Skin epidermis (tissue), 12 donors: ENCODE measurements at regions not wholly inside any gene's neighbourhood (a gene's known extent, or its start where the extent isn't known, plus 50 kb on each side); places are given as distances from the start of the nearest gene placed in this dataset.
"Not testable (repeated sequence)": the region's sequence is repeated elsewhere in the genome, so short reads cannot be mapped to it uniquely, and the experiment has no call there.

Experiments used
- H3K27ac ChIP-seq, 21 experiments: fragments of 200-600 bp; sonication (generic) in 11 of 21; one replicate each; pipeline ENCODE4 v1.5.0; 2020; ENCODE audit warnings: mild to moderate bottlenecking in 3 of 21, inconsistent platforms in 2 of 21, moderate library complexity in 2 of 21
- H3K4me3 ChIP-seq, 7 experiments: fragments of 200-600 bp; sonication (generic) in 2 of 7; one replicate each; pipeline ENCODE4 v1.5.0; 2020; ENCODE audit warnings: inconsistent platforms in 2 of 7, mild to moderate bottlenecking in 2 of 7, moderate library complexity in 1 of 7

DNA sequence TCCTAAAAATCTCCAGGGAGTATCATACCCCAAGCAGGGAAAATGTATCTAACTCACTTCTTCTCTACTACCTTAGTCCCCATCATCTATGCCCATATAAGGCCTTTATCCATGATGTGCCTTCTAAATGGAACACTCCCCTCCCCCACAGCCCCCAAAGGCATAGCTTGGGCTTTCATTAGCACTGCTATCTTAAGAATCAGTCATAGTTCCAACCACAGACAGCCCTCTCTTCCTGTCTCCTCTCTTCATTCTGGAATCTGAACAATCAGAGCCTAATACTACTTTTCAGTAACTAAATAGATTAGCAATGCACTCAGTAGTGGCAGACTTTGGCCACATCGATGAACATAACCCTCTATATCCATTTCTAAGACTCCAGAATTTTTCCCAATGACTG, 313.2 kb upstream of the DKK2 start:
- no peak overlapping the region for H3K4me3 ChIP-seq
- H3K27ac ChIP-seq: no peak overlapping the region

DNA sequence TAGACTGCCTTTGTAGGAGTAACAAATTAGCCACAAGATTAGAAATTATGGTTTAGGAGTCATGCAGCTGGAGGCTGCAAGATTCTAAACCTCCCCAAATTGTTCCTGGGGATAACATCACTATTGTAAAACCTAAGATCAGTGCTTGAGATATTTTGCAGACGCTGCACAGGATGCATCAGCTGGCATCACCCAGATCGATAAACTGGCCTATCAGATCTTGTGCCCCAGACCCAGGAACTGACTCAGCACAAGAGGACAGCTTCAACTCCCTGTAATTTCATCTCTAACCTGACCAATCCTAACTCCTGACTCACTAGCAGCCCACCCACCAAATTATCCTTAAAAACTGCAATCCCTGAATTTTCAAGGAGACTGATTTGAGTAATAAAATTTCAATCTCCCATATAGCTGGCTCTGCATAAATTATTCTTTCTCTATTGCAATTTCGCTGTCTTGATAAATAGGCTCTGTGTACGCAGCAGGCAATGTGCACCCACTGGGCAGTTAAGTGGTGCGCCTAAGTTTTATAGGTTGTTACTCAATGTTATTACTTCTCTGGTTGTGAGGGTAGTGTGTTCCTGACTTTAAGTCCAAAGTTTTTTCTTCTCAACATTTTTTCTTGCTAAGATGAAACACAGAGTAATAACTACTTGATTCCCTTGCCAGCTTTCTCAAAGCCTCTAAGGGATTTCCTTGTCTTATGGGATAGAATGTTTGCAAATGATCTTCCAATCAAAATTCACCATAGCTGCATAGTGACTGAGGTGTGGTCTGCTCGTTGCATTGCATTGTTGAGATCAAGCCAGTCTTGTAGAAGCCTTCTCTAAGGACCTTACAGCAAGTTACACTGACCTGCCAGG, 312.3 kb upstream of the DKK2 start:
- H3K27ac ChIP-seq: no peak overlapping the region
- H3K4me3 ChIP-seq: no peak overlapping the region

DNA sequence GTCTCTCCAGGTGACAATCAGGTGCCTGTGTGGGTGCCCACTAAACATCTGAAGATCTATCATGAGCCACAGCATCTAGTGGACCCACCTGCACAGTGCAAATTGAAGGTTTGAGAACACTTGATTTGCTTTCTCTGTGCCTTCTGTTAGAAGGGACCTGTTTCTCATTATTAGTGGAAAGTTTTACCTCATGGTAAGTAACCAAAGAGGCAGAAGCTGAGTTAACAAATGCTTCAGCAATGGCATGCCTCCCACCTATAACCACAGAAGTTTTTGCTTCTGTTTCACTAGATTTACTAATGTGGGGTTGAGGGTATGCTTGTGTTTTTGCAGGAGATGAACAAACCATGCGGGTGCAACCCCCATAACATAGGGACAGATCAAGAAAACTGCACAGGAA, 297.4 kb upstream of the DKK2 start:
- Histone ChIP-seq H3K4me3 (no peak overlapping the region), H3K27ac (no peak overlapping the region)

DNA sequence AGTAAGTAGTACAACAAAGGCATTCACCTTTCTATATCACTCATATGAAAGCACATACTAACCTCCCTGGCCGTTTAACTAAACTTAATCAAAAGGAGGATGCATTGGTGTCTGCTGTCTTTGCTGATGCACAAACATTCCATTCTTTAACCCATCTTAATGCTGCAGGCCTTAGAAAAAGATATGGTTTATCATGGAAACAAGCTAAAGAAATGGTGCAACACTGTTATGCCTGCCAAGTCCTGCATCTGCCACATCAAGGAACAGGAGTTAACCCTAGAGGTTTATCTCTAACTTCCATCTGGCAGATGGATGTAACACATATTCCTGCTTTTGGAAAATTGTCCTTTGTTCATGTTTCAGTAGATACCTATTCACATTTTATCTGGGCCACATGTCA, 296.5 kb upstream of the DKK2 start:
- H3K27ac ChIP-seq: not testable (repeated sequence)

DNA sequence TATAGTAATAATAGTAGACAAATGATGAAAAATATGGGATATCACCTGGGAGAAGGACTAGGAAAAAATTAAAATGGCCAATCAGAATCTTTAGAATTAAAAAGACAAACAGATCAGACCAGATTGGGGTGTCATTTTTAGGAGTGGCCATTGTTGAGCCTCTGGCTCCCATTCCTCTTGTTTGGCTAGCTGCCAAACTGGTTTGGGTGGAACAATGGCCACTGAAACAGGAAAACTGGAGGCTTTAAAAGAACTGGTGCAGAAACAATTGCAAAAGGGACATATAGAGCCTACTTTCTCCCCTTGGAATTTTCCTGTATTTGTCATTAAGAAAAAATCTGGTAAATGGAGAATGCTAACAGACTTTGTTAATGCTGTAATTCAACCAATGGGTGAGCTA, 294.8 kb upstream of the DKK2 start:
- Histone ChIP-seq H3K4me3 (no peak overlapping the region), H3K27ac (no peak overlapping the region)

More for the DNA sequence above, 296.5 kb upstream of the DKK2 start:
- H3K4me3 ChIP-seq: not testable (repeated sequence)

DNA sequence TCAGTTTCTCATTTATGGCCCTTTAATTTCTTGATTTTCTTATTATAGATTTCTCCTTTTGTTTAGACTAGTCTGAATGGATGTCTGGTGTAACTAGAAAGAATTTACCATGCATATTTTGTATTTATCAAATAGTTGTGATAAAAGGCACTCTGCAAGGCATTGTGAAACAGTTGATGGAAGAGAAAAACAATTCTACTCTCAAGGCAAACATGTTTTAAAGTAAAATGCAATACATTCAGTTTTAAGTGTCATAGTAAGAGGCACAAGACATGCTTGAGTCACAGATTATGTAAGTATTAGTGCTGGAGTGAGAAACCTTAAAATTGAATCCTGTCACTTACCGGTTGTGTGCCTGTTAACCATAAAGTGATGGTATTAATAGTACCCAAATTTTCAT, 283.3 kb upstream of the DKK2 start:
- no peak overlapping the region for H3K4me3 ChIP-seq
- H3K27ac ChIP-seq: no peak overlapping the region

DNA sequence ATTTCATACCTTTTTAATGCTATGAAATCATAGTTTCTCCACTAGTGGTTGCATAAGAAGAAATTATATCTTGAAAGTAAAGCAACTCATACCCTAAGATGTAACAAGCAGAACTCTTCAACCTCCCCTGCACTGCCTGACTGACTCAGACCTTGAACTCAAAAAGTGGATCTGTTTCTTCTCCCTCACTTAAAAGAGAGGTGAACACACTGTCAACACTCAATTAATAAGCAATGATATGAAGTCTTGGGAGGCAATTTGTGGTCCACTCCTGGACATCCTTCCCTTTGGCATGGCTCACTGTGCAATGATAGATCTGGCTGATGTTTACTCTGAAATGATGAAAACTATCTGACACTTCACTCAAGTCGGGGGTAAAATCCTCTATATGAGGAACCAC, 282.0 kb upstream of the DKK2 start:
- Histone ChIP-seq H3K27ac (no peak overlapping the region), H3K4me3 (no peak overlapping the region)

DNA sequence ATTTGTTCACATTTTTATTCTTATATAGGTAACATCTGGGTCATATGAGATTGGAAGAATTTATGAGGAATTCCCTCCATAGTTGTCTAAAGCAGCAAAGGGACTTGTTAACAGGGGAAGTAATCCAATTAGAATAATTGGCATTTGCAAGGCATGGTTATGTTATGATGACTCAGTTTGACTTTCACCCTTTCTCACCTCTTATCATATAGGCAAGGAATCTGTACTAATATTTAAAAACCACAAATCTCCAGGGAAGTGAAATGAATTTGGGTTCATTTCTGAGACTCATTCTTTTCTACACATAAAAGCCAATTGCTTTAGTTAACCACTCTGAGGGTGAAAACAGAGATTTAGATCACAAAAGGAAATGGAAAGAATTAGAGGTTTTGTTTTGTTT, 281.5 kb upstream of the DKK2 start:
- Histone ChIP-seq H3K4me3 (no peak overlapping the region), H3K27ac (no peak overlapping the region)

DNA sequence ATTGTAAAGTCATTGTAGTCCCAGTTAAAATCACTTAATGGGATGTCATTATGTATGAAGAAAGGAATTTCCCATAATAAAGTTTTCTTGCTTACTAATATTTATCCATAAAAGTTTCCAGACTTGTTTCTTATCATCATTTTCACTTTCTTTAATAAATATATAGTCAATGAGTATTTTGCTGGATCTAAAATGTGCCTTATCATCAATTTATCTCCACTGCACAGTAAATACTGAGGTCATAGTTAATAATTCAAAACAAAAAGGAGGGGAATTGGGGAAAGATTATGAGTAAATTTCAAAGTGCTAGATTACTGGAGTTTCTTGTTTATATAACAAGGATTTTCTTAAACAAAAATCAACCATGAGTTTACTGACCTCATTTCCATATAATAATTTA, 279.5 kb upstream of the DKK2 start:
- H3K27ac ChIP-seq: no peak overlapping the region
- no peak overlapping the region for H3K4me3 ChIP-seq

DNA sequence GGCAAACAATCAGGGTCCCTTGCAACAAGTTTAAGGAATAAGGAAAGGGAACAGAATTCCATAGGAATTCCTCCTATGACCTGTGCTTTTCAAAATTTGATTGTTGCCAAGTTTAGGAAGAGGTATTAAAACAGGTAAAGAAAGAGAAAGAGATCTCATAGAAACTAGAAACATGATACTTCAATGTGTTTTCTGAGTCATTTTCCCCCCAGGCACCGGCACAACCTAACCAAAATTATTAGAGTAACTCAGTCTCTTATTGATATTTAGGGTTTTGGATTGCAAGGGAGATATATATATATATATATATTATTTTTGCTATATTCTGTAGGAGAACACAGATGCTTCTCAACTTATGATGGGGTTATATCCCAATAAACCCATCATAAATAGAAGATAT, 278.0 kb upstream of the DKK2 start:
- Histone ChIP-seq H3K27ac (no peak overlapping the region), H3K4me3 (no peak overlapping the region)

DNA sequence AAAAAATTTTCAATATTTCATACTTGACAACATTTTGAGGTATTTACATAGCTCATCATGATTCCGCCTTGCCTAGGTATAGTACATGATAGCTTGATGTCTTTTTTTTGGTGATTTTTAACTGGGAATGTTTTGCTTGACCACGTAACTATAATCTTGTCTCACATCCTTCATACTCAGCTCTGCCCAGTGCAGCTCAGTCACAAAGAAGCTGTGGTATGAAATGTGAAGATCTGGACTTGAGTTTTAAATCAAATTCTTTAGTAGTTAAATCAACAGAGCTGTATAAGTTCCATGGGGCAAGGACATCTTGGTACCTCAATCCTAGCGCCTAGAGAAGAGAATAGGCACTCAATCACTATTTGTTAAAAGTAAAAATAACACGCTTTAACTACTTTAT, 276.3 kb upstream of the DKK2 start:
- Histone ChIP-seq H3K27ac (no peak overlapping the region), H3K4me3 (no peak overlapping the region)

DNA sequence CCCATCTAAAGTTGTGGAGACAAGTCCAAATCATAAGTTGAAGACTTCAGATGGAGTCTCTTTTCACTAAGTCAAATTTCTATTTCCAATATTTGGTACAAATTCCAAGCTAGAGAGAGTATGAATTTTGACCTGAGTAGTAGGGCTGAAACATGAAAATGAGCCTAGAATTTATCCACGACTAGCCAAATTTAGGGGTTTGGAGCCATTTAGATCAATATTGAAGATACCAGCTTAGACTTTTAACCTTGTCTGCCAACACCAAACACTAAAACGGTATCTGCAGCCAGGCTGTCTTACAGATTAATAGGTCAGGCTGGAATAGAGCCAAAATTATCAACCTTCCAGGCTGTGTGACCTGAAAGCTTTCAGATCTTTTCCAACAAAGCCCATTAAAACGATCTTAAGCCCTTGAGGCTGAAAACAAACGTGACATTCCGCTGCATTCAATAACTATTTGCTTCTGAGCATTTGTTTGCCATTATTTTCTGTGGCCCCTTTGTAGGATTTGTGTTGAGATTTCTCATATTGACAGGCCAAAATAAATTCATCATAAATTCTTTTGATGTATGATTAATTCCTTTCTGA, 268.7 kb upstream of the DKK2 start:
- no peak overlapping the region for H3K27ac ChIP-seq
- H3K4me3 ChIP-seq: no peak overlapping the region

DNA sequence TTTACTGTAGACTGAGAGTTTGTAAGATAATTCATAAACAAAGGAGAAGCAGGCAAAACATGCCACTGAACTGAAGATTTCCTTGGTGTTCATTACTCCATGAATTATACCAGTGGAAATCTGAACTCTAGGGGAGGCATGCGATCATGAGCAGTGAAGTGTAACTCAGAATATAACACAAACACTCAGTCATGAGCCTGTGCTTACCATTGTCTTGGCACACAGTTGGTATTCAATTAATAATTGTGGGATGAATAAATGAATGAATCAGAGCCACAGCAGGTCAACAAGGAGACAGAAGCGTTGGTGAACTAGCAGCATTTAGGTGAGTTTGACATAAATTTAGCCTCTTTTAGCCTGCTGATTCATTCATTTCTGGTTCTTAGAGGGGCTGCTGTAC, 263.5 kb upstream of the DKK2 start:
- H3K4me3 ChIP-seq: no peak overlapping the region
- H3K27ac ChIP-seq: no peak overlapping the region

DNA sequence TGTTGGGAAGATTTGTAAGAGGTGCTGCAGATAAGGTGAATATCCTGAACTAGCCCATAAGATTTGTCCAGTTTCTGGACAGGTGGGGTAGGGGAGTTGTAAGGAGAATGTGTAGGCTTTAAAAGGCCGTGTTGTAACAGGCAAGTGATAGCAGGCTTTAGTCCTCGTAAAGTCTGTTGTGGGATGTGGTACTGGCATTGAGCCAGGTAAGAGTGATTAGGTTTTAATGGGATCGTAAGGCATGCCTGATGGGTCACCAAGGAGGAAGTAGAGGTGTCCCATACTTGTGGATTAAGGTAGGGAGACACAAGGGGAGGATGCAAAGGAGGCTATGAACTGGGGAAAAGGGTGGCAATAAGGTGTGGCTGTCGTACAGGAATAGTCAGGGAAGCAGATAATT, 256.9 kb upstream of the DKK2 start:
- Histone ChIP-seq H3K4me3 (no peak overlapping the region), H3K27ac (no peak overlapping the region)

DNA sequence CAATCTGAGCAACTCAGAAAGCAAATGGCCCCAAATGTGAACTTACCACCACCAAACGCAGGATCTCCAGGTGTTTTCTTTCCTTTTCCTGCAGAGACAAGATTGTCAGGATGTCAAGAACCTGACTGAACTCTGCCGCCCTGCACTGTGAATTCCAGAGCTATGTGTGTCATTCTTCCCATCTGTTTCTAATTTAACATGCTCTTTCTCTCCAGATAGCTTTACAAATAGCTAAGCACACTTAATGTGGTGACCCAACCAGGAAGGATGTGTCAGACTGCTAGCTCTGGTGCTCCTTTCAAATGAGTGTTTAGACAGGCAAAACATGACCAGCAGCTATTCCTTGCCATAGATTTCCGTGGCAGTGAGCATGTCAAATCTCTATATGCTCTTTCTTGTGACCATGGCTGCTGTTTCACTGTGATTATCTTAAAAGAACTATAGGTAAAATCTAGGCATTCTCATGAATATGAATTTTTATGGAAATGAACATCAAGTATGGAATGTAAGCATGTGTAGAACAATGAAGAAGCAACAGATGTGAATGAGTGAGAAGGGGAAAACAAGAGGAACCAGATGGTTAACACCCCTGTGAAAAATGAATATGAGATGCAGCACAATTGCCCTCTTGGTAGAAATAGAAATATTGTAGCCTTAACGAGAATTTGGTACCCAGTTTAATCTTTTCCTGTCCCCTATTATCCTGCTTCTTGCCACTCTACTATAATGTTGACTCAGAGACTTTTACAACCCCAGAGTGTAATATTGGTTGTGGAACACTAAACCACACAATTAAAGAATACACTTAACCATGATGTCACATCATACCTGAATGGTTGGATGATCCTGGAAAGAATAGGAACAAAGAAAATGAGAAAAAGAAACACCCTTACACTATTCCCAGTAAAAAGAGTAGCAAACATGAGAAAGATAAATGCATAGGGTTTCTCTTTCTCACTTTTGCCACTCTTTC, 247.8 kb upstream of the DKK2 start:
- Histone ChIP-seq H3K4me3 (no peak overlapping the region), H3K27ac (peak overlapping the region in 1 of 21 experiments; percentile 29)

DNA sequence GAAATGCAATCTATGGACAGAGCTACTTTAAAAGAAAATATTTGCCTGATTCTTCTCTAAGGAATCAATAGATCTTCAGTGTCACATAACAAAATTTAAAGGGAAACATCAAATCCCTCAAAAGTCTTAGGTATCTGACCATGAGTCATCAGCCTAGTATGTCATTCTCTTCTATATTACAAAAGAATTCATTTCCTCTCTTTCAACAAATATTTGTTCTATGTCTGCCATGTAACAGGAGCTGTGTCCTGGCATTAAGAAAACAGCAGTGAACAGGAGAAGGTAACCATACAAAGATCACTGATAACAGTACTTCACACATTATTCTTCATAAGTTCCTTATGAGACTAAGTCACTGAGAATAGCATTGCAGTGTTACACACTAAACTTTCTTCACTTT, 243.6 kb upstream of the DKK2 start:
- Histone ChIP-seq H3K4me3 (no peak overlapping the region), H3K27ac (no peak overlapping the region)

DNA sequence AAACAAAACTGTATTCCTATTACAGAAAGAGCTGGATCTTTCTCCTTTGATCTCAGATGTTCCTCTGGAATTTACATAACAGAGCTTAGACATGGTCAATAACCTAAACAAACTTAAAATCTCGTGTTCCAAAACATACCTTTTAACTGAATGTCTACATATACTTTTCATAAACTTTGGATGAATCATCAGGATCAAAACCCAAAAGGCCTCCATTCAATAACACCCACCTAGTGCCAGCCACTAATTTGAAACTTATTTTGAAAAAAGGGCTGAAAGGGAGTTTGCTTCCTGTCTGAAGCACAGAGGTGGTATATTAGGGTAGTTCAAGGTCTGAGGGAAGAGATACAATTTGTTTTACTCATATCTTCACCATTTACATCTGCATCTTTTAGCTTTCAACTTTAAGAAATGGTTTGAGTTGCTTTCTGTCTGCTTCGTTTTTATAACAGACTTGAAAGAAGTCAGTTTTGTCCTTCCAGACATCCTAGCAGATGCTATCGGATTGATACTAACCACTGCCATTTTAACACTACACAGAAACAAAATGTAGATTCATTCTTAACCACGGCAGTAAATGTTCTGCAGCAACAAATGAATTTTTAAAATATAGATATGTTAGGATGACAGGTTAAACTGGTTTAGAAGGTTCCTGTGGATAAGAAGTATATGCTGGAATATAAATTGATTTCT, 242.8 kb upstream of the DKK2 start:
- H3K27ac ChIP-seq: no peak overlapping the region
- H3K4me3 ChIP-seq: no peak overlapping the region

DNA sequence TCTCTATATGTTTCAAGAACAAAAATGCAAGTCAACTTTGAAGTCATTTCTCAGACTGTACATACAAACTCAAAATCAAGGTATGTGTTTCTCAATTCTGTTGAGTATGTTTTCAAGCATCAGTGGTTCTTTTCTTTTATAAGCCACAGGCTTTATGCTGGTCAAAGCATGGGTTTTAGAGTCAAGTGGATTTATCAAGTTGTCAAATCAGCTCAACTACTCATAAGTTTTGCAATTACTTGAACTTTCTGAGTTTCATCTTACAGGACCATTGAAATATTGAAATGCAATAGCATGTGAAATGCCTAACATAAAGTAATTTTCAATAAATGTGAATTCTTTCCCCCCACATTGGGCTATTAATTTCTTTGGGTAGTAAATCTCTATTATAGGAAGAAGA, 239.9 kb upstream of the DKK2 start:
- H3K27ac ChIP-seq: no peak overlapping the region
- no peak overlapping the region for H3K4me3 ChIP-seq

DNA sequence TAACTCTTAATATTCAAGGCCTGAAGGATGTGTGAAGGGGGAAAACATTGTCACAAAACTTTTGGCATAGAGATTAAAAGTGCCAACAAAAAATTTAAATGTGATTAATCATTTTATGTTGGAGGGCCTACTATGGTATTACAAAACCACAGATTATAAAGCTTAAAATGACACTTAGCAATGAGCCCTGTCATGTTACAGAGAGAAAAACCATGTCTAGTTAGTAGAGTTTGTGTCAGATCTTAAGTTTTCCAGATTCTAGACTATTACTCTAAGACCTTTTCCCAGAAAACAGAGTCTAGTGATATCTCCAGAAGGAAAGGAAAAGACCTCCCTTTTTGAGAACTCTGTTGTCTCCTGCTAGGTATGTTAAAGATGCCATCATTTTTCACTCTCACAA, 239.1 kb upstream of the DKK2 start:
- Histone ChIP-seq H3K27ac (no peak overlapping the region), H3K4me3 (no peak overlapping the region)

DNA sequence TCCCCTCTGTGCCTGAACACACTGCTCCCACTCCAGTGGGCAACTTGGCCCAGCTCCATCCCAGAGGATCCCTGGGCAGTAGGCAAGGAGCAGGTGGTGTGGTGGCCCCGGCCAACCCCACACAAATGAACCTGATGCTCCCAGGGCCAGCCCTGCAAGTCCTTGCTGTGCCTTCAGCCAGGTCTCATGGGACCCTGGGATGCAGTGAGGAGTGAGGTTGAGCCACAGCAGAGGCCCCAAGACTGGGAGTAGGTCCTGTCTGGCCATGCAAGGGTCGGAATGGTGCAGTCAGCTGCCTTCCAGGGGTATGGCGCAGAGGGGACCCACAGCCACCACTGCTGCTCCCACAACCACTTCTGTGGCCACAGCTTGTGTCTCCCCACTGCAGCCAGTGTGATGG, 234.5 kb upstream of the DKK2 start:
- H3K4me3 ChIP-seq: no peak overlapping the region

More for the DNA sequence above, 234.5 kb upstream of the DKK2 start:
- no peak overlapping the region for H3K27ac ChIP-seq
